ENCODE measurements at regions not wholly inside any gene's neighbourhood (a gene's known extent, or its start where the extent isn't known, plus 50 kb on each side); places are given as distances from the start of the nearest gene placed in this dataset.

GRCh38 chr22:48941033-48941902, 886.4 kb downstream of the BRD1 start:
- no peak for DNase-seq

- DNase-seq: no peak
Measured at GRCh38 chr22:48940266-48941032, 887.2 kb downstream of the BRD1 start.

GRCh38 chr22:48939441-48940265, 888.0 kb downstream of the BRD1 start:
- DNase-seq: no peak

GRCh38 chr22:48938741-48939140, 888.9 kb downstream of the BRD1 start:
- no peak for DNase-seq

GRCh38 chr22:48937032-48937639, 890.5 kb downstream of the BRD1 start:
- no peak for DNase-seq

- DNase-seq: no peak
Measured at GRCh38 chr22:48936391-48936790, 891.3 kb downstream of the BRD1 start.

GRCh38 chr22:48934446-48934845, 893.2 kb downstream of the BRD1 start:
- no peak for DNase-seq

- no peak for DNase-seq
Measured at GRCh38 chr22:48931452-48931851, 896.2 kb downstream of the BRD1 start.

- DNase-seq: peak; percentile 53
Measured at GRCh38 chr22:48929276-48929790, 898.3 kb downstream of the BRD1 start.

GRCh38 chr22:48927591-48927990, 900.1 kb downstream of the BRD1 start:
- DNase-seq: peak; percentile 20

- no peak for DNase-seq
Measured at GRCh38 chr22:48926643-48927042, 901.0 kb downstream of the BRD1 start.

GRCh38 chr22:48926136-48926535, 901.5 kb downstream of the BRD1 start:
- no peak for DNase-seq

GRCh38 chr22:48925450-48925849, 902.2 kb downstream of the BRD1 start:
- DNase-seq: no peak

GRCh38 chr22:48923996-48924395, 903.7 kb downstream of the BRD1 start:
- peak; percentile 9 for DNase-seq

- peak; percentile 69 for DNase-seq
Measured at GRCh38 chr22:48923165-48923865, 904.4 kb downstream of the BRD1 start.

GRCh38 chr22:48921411-48921903, 906.2 kb downstream of the BRD1 start:
- no peak for DNase-seq

- no peak for DNase-seq
Measured at GRCh38 chr22:48920776-48921241, 906.9 kb downstream of the BRD1 start.

GRCh38 chr22:48919851-48920589, 907.7 kb downstream of the BRD1 start:
- no peak for DNase-seq

GRCh38 chr22:48919187-48919590, 908.5 kb downstream of the BRD1 start:
- peak; percentile 58 for DNase-seq

- peak; percentile 79 for DNase-seq
Measured at GRCh38 chr22:48918585-48919186, 909.0 kb downstream of the BRD1 start.
